GM19467 (cell line): ENCODE measurements at regions not wholly inside any gene's neighbourhood (a gene's known extent, or its start where the extent isn't known, plus 50 kb on each side); places are given as distances from the start of the nearest gene placed in this dataset.
"Not testable (repeated sequence)": the region's sequence is repeated elsewhere in the genome, so short reads cannot be mapped to it uniquely, and the experiment has no call there.

Experiments used
- ATAC-seq: cut with Tn5 transposase; IDR thresholded peaks from one replicate; pipeline ENCODE4 v1.9.1; 2021; ENCODE audit warnings: mild to moderate bottlenecking, moderate library complexity; ENCODE audit not compliant: unreplicated experiment

DNA sequence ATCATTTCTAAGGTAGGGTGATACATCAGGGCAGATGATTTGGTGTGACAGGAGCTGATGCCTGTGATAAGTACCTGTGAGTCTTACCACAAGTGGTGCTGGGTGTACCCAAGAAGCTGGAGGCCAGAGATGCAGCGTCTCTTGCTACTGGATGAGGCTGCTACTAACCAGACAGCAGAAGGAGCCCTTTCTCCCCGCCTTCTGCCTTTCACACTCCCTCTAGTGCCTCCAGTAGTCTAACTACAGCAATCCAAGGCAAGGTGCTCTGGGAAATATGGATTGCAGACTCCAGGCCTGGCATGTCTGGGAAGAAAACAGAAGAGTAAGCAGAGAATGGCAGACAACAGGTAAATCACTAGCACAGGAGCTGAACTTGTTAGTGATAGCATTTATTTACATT lies 470.8 kb downstream of the NKX6-1 start:
- no peak for ATAC-seq

DNA sequence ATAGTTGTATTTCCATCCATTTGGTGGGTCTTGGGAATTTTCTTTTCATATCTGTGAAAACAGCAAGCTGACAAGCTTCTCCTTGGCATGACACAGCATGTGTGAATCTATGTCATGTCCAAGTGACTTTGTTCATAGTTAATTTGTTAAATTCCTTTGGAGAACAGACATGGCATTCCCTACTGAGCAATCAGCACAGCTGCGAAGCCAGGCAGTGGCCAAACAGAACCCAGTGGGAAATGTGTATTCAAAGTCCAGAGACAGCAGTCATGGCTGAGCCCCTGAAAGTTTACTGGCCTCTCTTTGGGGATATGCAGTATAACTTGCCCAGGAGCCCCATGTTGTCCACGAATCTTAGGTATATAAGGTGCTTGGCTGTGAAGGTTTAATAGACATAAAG lies 474.7 kb downstream of the NKX6-1 start:
- no peak for ATAC-seq

DNA sequence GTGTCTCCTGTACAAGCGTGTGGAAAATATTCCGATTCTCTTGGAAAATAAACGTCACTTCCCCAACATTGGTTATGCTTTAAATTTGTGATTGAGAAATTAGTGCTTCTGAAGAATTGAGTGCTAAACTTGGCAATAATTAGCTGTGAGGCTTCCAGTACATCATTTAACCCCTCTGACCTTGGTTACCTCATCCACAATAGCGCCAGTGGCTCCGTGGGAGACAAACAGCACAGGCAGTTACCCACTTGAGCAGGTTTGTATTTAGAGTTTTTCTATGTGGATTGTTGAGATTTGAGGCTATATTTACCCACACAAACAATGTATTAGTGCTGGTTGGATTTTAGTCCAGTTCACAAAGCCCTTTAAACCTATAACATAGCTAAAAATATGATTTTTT lies 476.5 kb downstream of the NKX6-1 start:
- no peak for ATAC-seq

DNA sequence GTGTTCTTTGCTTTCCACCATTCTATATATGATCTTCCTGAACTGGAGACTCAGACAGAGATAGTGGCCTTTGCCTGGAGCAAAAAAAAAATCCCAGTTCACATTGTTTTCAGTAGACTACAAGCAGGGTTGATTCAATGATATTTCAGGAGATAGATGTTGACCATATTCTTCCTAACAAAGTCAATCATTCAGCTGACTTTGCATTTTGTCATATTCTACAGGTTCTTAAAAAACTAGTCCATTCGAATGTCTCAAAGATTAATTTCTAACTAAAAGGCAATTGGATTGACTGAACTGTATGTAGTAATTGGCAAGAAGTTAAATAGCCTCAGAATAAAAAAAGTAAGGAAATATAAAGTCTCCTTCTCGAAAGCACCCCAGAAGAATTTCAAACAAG lies 479.5 kb downstream of the NKX6-1 start:
- ATAC-seq: no peak

DNA sequence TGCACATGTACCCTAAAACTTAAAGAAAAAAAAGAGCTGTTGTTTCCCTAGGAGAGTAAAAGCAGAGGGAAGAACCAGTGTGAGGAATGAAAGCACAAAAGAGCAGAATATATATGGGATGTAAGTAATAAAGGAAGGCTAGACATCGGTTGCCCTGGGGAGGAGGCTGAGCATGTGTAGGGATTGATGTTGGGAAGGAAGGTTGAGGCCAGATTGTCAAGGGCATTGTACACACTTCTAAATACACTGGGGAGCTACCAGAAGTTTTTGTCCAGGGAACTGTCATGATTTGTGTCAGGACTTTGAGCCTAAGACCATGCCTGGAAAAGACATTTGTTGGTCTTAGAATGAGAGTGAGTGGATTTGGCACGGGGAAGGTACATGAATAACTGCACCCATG lies 467.1 kb downstream of the GPAT3 start:
- no peak for ATAC-seq

DNA sequence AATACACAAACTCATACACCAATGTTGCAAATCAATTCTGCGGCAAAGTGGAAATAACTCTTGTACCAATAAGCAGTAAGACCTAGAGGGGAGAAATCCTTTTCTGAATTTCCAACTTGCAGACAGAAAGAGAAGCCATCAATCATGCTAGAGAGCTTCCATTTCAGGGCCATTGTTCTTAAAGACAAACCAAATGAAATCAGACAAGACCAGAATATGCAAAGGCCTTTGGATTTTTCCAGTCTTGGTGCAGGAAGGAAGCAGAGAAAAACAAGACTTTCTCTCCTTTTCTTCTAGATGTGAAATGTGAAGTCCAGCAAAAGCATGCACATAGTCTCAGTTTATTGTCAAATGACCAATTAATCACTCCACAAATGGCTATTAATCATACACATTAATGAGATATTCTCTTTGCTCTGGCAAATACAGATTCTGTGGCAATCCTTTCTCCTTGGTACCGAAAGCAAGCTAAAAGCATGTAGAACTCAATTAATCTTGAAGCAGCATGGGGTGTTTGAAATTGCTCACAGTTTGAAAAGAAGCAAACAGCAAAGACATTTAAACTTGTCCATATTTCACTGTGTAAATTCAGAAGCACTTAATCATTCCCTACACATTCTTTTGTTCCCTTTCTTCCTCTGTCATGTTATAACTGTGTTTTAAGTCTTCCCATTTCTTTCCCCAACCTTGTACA lies 466.1 kb downstream of the GPAT3 start:
- no peak for ATAC-seq

DNA sequence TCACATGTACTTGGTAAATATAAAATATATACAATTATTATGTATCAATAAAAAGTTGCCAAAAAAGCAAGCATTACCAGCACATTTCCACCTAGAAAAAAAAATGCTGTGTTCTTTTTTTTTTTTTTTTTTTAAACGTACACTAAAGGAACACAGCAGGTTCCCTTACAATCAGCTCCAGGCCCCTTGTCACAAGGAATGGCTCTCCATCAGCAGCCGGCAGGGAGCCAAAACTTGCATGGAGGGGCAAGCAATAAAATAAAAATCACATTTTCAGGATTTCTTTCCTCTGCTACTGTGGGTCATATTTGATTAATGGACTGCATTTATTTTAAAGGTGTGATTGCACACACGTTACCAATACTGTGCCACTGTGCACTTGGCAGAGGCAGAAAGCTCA lies 460.3 kb downstream of the GPAT3 start:
- ATAC-seq: no peak

DNA sequence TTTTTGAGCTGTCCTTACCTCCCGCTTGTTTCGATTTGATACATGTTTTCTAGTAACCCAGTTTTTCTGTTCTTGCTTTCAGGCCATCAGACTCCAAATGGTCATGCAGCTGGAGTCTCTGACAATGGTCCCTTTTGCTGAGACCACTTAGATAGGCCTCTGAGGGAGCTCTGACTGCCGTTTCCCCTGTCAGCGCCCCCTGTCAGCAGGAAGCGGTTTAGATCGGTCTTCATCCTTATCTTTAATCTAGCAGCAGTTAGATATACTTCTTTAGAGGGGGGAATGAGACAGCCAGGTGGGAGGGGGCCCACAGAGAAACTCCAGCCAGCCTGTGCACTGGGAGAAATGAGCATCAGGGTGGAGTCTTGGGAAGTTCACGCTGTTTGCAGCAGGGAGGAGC lies 457.9 kb downstream of the GPAT3 start:
- no peak for ATAC-seq

DNA sequence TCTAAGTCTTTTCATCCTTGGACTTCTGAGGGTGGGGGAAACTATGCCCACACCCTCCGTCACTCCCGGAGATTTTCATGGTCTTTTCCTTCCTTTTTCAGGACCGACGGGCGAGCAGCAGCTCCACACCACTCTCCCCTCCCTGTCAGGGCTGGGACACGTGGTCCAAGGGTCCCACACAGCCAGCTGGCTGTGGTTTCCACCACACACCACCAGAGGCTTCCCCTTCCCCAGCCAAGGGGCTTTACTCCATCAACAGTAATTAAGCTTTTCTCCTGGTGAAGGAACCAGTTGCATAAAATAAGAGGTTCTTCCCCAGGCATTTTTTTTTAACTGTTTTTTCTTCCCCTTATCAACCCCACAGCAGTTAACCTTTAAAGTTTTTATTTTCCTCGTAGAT lies 453.9 kb downstream of the GPAT3 start:
- no peak for ATAC-seq

DNA sequence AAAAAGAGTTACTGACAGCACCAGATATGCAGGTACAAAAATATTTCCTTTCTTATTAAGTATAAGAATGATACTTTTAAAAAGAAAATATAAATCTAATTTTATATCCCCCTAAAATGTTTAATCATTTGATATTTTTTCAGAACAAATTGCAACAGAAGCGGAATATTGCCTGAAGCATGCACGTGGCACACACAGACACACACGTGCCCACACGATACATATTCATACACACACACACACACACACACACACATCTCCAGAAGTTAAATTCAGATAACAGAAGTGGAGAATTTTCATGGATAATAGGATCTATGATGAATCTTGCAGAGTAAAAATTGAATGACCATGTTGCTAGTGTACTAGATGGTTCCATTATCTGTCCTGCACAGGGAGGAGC lies 445.2 kb downstream of the GPAT3 start:
- ATAC-seq: no peak

DNA sequence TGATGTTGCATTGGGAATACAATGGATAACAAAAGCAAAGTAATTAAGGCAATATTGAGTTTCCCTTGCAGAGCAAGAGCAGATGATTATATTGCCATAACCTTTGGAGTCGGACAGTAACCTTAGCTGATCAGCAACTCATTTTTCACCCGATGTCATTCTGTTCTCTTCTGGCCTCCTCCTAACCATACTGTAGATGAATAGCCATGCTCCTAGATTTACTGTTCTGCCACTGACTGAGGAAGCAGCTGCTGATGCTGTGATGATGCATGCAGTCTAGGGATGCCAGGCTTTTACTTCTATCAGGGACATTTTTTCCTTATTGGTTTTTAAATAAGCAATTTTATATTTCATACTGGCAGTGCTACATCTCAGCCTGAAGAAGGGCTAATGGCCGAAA lies 443.9 kb downstream of the GPAT3 start:
- no peak for ATAC-seq

DNA sequence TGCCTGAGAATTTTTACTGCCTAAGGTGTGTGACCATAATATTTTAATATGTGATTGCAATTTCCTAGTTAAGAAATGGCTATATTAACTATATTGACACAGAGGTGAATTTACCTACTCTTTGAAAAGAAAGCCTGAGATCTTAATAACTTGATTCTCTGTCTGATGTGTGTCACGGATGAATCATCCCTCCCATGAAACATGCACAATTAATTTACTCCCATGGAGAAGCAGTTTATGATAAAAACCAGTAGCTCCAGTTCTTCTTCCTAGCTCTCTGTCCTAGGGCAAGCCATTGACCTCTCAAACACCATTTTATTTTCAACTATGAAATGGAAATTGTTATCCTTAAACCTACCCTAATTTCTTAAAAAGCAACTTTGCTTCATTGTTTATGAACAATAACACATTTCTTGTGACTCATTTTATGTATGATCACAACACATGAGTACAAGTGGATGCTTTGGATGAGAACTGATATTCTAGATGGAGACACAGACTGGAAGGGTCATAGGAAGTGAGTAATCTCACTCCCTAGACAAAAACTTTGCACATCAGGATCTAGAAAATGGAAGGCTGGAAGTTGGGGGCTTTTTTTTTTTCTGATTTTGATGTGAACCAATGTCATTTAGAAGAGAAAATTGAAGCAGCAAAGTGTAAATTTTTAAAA lies 438.3 kb downstream of the GPAT3 start:
- ATAC-seq: no peak

DNA sequence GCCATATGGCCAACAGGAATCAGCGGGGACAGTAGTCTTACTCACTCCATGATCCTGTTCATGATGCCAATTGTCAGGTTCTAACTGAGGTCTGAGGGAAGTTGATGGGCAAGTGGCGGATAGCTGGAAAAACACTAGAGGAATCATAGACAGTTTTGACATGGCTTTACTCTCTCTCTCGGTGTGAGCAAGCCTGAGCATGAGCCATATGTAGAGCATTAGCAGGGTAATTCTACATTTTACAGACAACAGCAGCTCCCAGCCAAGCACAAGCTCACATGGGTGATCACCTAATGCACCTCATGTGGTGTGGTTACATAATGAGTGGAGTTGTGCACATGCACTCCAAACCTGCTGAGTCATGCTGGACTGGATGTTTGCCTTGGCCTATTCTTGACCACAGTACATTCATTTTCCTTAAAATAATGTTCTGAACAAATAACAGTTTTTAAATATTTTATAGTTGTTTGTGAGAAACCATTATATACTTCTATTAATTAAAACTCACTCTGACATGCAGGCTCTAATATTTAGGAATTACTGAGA lies 429.2 kb downstream of the GPAT3 start:
- ATAC-seq: no peak

DNA sequence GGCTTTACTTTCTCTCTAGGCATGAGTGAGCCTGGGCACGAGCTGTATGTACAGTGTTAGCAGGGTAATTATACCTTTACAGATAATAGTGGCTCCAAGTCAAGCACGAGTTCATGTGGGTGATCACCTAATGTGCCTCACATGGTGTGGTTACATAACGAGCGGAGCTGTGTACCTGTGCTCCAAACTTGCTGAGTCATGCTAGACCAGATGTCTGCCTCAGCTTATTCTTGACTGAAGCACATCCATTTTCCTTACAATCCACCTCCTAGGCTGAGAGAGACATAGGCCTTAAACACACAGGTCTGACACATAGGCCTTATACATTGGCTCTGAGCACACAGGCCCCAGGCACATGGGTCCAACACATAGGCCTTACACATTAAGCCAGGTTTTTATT lies 426.6 kb downstream of the GPAT3 start:
- no peak for ATAC-seq

DNA sequence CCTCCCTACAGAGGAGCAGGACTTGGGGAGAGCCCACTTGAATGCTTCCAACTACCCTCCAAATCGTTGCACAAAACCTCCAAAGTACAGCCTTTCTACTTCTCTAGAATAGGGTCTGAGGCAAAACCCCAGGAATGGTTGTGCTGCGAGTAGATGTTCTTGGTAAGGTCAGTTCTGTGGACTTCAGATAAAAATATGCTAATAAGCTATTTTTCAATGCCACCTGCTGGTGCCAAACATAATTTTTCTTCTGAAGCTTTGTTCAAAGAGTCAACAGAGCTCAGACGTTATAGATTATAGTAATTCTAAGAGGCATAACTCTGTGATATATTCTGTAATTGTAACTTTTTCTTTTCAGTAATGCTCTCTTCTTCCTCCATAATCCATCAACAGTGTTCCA lies 425.7 kb downstream of the GPAT3 start:
- ATAC-seq: no peak

DNA sequence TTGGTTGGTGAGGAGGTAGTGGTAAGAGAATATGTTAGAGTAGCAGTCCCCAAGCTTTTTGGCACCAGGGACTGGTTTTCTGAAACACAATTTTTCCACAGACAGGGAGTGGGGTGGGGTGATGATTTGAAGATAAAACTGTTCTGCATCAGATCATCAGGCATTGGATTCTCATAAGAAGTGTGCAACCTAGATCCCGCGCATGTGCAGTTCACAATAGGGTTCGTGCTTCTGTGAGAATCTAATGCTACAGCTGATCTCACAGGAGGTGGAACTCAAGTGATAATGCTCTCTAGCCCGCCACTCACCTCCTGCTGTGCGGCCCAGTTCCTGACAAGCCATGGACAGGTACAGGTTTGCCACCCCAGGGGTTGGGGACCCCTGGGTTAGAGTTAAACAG lies 423.3 kb downstream of the GPAT3 start:
- no peak for ATAC-seq

DNA sequence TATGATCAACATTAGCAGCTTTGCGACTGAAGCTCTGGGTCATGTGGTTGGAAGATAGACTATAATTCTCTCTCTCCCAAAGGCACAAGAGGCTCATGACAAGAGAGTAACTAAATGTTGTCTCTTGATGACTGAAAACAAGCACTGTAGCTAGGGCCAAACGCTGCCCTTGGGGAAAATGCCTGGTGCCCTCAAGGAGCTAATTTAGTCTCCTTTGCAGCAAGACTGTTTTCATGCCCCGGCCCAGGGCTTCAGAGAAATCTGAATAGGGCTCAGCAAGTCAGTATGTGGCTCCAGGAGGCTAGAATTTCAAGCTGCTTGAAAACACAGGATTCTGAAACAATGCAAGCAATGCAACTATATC lies 411.9 kb downstream of the GPAT3 start:
- ATAC-seq: no peak

DNA sequence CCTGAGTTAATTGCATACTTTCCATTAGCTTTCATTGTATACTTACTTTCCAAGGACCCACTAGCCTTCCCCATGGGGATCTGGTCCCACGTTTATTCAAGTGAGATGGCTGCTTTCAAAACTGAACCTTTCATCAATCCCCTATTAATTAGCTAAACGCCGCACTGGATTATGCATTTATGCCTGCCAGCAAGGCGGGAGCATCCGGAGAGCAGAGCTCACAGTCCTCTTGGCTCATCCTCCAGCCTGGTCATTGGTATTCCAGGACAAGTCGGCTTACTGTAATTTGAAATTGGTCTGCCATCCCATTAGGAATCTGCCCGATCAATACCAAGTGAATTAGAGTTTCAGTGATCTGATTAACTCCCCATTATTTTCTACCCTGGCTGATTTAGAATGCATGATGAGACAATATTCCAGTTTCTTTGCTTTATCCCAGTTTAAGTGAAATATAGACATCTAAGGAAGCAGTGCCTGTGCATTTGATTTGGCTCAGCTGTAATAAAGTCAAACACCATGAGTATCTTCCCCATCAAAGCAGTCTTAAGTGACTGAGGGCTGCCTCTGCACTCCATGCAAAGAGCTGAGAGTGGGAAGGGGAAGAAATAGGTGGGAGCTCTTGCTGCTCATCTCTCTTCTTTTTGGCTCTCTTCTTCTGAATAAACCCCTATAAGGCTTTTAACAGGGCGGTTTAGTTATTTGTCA lies 411.4 kb downstream of the GPAT3 start:
- ATAC-seq: no peak

DNA sequence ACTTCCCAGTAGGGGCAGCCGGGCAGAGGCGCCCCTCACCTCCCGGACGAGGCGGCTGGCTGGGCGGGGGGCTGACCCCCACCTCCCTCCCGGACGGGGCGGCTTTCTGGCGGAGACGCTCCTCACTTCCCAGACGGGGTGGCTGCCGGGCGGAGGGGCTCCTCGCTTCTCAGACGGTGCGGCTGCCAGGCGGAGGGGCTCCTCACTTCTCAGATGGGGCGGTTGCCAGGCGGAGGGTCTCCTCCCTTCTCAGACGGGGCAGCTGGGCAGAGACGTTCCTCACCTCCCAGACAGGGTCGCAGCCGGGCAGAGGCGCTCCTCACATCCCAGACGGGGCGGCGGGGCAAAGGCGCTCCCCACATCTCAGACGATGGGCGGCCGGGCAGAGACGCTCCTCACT lies 407.8 kb downstream of the GPAT3 start:
- ATAC-seq: not testable (repeated sequence)

DNA sequence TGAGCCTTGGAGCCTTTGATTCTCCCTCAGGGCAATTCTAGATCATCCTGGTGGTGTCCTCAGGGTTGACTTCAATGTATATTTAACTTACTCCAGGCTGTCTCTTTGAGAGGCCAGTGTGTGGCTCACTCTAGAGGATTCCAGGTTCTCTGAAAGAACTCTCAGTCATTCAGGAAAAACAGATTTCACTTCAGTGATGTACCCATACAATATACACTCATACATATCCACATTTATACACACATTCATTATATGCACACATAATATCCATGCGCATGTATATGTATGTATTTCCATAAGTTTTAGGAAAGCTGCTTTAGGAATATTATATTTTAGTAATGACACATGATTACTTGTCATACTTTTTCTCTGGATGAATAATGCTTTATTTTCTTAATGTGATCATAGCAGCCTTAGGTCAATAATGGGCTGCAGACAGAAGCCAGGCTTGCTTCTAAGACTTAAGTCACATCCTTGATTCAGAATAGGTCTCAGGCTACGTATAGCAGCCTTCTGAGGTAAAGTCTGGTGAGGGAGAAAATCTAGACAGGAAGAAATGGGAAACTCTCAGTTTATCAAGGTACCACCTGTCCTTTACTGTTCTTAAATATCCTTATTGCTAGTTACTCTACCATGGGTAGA lies 397.0 kb downstream of the GPAT3 start:
- ATAC-seq: no peak

DNA sequence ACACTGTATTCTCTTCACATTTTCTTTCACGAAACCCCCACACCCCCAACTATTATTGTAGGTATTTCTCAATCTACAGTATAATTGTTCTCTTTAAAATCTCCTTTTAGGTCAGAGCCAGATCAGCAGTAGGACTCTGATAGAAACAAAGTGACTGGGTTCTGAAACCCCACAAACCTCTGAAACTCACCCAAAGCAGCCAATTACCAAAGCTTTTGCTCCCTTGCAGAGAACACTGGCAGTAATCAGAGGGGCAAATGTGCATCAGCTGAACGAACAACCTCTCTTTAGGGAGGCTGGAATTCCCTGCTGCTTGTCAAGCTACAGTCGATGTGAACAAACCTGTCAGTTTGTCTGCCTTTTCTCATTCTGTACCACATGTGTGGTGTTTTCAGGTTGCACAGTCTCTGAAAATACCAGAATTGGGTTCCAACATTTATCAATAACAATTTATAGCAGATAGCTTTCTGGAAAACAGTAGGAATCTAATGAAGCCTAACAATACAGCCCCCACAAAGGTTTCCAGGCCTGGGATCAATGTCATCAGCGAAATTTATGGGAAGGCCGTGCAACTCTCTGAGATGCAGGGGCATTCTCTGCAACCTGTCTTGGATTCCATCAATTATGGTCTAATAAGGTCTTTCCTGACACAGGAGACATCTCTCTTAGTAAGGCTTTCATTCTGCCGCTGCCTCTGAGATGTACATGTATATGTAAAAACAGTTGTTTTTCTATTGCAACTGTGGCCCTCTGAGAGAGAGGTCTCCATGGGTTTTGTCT lies 395.9 kb downstream of the GPAT3 start:
- ATAC-seq: no peak
